DMS53 (cell line): ENCODE measurements at regions not wholly inside any gene's neighbourhood (a gene's known extent, or its start where the extent isn't known, plus 50 kb on each side); places are given as distances from the start of the nearest gene placed in this dataset.

Experiments used
- DNase-seq: peaks from one replicate; lab custom pipeline; 2025; lab: John Stamatoyannopoulos, UW

DNA sequence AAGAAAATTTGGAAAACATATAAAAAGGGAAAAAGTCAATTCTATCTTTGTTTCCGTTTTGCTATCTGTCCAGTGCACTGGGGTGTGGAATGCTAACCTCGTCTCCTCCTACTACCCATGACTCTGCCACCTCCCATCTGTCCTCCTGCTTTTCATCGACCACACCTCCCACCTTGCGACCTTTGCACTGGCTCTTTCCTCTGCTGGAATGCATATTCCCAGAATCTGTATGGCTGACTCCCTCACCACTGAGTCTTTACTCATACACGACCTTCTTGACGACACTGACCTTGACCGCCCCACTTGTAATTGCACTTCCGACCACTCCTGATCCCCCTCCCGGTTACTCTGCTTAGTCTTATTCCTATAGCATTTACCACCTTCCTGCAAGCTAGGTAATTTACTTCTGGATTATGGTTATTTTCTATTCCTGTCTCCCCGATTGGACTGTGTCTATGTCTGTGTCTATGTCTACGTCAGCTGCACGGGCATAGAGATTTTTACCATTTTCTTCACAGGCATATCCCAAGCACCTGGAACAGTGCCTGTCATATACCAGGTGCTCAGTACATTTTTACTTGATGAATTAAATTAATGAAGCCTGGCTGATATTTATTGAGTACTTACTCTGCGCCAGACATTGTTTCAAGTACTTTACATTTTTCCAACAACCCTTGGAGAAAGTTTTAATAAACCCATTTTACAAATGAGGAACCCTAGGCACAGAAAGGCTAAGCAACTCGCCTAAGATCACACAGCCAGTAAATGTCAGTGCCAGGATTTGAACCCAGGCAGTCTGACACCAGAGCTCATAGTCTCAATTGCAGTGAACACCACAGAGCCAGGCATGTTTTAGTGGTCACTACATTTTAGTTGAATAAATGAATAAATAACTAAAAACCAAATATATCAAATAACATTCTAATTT lies 54.0 kb upstream of the SLC22A11 start:
- no peak for DNase-seq

DNA sequence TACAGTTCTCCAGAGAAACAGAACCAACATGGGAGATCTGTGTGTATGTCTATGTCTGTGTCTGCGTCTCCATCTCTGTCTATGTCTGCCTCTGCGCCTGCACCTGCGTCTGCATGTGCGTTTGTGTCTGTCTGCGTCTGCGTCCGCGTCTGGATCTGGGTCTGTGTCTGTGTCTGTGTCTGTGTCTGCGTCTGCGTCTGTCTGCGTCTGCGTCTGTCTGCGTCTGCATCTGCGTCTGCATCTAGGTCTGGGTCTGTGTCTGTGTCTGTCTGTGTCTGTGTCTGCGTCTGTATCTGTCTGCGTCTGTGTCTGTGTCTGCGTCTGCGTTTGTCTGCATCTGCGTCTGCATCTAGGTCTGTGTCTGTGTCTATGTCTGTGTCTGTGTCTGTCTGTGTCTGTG lies 53.1 kb upstream of the SLC22A11 start:
- no peak for DNase-seq

GRCh38 chr11:64503186-64503753 lies 52.5 kb upstream of the SLC22A11 start:
- DNase-seq, result no peak

- DNase-seq, result no peak
These were observed 50.7 kb upstream of the SLC22A11 start for GRCh38 chr11:64504999-64505398.
